ENCODE measurements at regions not wholly inside any gene's neighbourhood (a gene's known extent, or its start where the extent isn't known, plus 50 kb on each side); places are given as distances from the start of the nearest gene placed in this dataset.

DNA sequence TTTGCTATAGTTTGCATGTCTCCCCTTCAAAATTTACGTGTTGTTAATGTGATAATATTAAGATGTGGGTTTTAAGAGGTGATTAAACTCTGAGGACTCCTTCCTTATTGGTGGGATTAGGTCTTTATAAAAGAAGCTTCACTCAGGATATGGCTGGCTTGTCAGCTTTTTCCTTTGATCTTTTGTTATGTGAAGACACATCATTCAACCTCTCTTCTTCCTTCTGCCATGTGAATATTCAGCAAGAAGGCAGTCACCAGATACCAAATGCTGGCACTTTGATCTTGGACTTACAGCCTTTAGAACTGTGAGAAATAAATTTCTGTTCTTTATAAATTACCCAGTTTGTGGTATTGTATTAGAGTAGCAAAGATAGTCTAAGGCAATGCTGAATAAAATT lies 855.9 kb upstream of the CDH10 start:
- H3K4me3 Mint-ChIP-seq (ENCODE audit: low read depth) = no peak overlapping the region
- no peak for DNase-seq (ENCODE audit: low spot score, unreplicated experiment)
- H3K36me3 Mint-ChIP-seq (ENCODE audit: insufficient read depth) = no peaks in the 10 kb centered on the region
- H3K4me1 Mint-ChIP-seq (ENCODE audit: low read depth) = peaks cover 5% of the 10 kb centered on the region
- no peaks in the 10 kb centered on the region for H3K27me3 Mint-ChIP-seq
- H3K27ac Mint-ChIP-seq = no peak overlapping the region
- H3K9me3 Mint-ChIP-seq (ENCODE audit: low read depth) = peaks cover 3% of the 10 kb centered on the region
- TF ChIP-seq CTCF (IDR thresholded peaks at IDR 0.05; ENCODE audit: unreplicated experiment) = no peak

DNA sequence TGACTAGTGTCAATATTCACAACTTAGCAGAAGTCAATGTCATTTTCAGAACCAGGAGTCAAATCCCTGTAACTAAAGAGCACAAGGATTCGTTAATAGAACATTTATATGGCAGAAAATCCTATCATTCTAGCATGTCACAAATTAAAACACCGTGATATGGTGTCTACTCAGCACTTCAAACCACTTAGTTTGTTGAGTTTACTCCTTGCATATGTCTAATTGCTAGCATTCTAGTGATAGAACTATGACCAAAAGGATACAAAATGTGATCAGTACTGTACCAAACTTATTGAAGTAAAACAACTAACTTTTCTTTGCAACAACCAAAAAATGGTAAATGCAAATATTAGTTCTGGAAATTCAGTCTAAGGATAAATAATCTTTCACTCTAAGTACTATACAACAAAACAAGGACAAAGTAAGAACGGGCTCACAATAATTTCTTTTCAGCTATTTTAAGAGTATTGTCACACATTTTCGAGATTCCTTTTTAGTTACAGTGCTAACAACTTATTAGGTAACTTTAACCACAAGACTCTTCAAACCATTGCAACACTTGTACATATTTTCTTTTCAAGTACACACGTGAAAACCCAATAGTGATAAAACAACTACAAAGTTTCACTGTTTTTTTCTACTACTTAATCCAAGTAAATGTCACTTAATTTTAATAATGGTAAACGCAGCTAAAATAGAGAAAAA lies 845.2 kb upstream of the CDH10 start:
- Mint-ChIP-seq H3K4me3 (ENCODE audit: low read depth) (no peak overlapping the region), H3K4me1 (ENCODE audit: low read depth) (no peaks in the 10 kb centered on the region), H3K27me3 (no peaks in the 10 kb centered on the region), H3K27ac (no peak overlapping the region), H3K9me3 (ENCODE audit: low read depth) (peaks cover 4% of the 10 kb centered on the region), H3K36me3 (ENCODE audit: insufficient read depth) (no peaks in the 10 kb centered on the region)
- TF ChIP-seq CTCF (IDR thresholded peaks at IDR 0.05; ENCODE audit: unreplicated experiment) = no peak
- no peak for DNase-seq (ENCODE audit: low spot score, unreplicated experiment)

DNA sequence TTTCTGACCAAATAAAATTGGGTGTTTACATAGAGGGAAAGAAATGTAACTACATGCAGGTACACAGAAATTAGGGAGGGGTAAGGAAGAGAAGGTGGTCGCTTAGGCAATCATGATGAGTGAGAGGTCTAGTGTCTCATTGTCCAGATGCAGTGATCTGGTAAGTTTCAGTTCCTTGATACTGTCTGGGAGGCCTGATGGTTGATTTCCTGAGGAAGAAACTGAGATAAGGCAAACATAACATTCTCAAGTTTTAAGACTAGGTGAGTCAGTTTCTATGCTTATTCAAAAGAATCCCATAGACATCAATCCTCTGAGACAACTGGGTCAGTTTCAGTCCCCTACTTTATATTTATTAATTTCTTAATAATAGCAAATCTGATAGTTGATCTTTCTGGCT lies 843.3 kb upstream of the CDH10 start:
- no peak for DNase-seq (ENCODE audit: low spot score, unreplicated experiment)
- no peak overlapping the region for H3K4me3 Mint-ChIP-seq (ENCODE audit: low read depth)
- H3K27ac Mint-ChIP-seq = no peak overlapping the region
- H3K4me1 Mint-ChIP-seq (ENCODE audit: low read depth) = no peaks in the 10 kb centered on the region
- TF ChIP-seq CTCF (IDR thresholded peaks at IDR 0.05; ENCODE audit: unreplicated experiment) = no peak
- no peaks in the 10 kb centered on the region for H3K36me3 Mint-ChIP-seq (ENCODE audit: insufficient read depth)
- H3K9me3 Mint-ChIP-seq (ENCODE audit: low read depth) = peaks cover 4% of the 10 kb centered on the region
- no peaks in the 10 kb centered on the region for H3K27me3 Mint-ChIP-seq

DNA sequence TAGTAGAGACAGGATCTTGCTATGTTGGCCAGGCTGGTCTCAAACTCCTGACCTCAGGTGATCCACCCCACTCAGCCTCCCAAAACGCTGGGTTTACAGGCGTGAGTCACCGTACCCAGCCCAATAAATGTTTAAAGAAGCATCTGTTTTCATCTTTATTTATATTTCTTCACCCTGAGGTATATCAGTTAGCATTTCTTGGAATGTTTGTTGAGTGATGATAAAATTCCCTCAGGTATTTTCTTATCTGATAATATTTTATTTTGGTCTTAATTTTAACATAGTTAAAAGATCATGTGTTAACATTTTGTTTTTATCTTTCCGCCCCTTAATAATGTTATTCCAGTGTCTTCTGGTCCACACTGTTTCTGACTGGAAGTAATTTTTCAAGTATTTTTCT lies 839.6 kb upstream of the CDH10 start:
- H3K4me1 Mint-ChIP-seq (ENCODE audit: low read depth) = no peaks in the 10 kb centered on the region
- no peak for TF ChIP-seq CTCF (IDR thresholded peaks at IDR 0.05; ENCODE audit: unreplicated experiment)
- no peak overlapping the region for H3K4me3 Mint-ChIP-seq (ENCODE audit: low read depth)
- no peaks in the 10 kb centered on the region for H3K36me3 Mint-ChIP-seq (ENCODE audit: insufficient read depth)
- H3K27me3 Mint-ChIP-seq = no peaks in the 10 kb centered on the region
- no peak overlapping the region for H3K27ac Mint-ChIP-seq
- no peak for DNase-seq (ENCODE audit: low spot score, unreplicated experiment)
- H3K9me3 Mint-ChIP-seq (ENCODE audit: low read depth) = peaks cover 4% of the 10 kb centered on the region

- Mint-ChIP-seq H3K27me3 (no peaks in the 10 kb centered on the region), H3K4me1 (ENCODE audit: low read depth) (no peaks in the 10 kb centered on the region), H3K36me3 (ENCODE audit: insufficient read depth) (no peaks in the 10 kb centered on the region), H3K4me3 (ENCODE audit: low read depth) (no peak overlapping the region), H3K27ac (no peak overlapping the region), H3K9me3 (ENCODE audit: low read depth) (peaks cover 4% of the 10 kb centered on the region)
- DNase-seq (ENCODE audit: low spot score, unreplicated experiment) = no peak
- no peak for TF ChIP-seq CTCF (IDR thresholded peaks at IDR 0.05; ENCODE audit: unreplicated experiment)
Measured at GRCh38 chr5:25481463-25481862, 836.7 kb upstream of the CDH10 start.
